ENCODE measurements at regions not wholly inside any gene's neighbourhood (a gene's known extent, or its start where the extent isn't known, plus 50 kb on each side); places are given as distances from the start of the nearest gene placed in this dataset.

DNA sequence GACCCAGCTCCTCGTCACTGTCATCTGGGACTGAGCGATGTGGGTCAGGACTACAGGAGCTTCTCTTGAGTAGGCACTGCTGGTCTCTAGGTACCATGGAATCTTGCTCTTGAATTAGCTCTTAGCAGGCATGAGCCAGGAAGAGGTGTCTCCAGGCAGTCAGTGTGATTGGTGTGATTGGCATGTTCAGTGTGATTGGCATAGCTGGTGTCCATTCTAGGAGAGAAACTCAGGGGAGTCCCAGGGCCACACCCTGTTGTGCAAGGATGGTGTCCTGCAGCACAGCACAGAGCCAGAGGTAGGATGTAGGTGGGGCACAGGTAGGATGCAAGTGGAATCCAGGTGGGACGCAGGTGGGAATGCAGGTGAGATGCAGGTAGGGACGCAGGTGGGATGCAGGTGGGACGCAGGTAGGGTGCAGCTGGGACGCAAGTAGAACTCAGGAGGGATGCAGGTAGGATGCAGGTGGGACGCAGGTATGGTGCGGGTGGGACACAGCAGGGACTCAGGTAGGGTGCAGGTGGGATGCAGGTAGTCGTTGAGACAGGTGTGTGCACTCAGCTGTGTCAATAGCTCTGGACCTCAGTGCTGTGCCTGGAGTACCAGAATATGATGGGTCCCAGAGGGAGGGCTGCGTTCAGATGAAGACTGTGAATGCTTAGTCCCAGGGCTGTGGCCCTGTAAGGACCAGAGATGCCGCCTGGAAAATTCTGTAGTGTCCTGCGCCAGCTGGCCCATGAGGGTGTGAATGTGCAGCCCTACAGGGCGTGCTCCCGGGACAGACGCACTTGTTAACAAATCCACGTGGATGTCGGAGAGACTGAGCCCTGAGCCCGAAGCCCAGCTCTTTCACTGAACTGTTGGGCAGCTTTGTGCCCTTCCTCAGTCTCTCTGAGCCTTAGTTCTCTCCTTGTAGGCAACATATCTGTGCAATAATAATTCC, 248.2 kb upstream of the PITRM1 start:
- Histone ChIP-seq H3K9ac (ENCODE audit: insufficient read length) (no peak overlapping the region), H3K36me3 (ENCODE audit: insufficient read depth, low read length) (no peaks in the 10 kb centered on the region), H3K4me3 (no peak overlapping the region), H3K27ac (no peak overlapping the region), H3K9me3 (ENCODE audit: low read depth, low read length) (no peaks in the 10 kb centered on the region)
- TF ChIP-seq EZH2 (IDR thresholded peaks at IDR 0.05): no peak
- no peak for TF ChIP-seq FOXP2 (optimal IDR thresholded peaks at IDR 0.05; ENCODE audit: control extremely low read depth, extremely low read length, insufficient read depth)
- no peak for TF ChIP-seq POLR2AphosphoS5 (IDR thresholded peaks at IDR 0.05; ENCODE audit: borderline replicate concordance, low read depth, low read length)
- no peak for DNase-seq (ENCODE audit: low read depth, low spot score)

DNA sequence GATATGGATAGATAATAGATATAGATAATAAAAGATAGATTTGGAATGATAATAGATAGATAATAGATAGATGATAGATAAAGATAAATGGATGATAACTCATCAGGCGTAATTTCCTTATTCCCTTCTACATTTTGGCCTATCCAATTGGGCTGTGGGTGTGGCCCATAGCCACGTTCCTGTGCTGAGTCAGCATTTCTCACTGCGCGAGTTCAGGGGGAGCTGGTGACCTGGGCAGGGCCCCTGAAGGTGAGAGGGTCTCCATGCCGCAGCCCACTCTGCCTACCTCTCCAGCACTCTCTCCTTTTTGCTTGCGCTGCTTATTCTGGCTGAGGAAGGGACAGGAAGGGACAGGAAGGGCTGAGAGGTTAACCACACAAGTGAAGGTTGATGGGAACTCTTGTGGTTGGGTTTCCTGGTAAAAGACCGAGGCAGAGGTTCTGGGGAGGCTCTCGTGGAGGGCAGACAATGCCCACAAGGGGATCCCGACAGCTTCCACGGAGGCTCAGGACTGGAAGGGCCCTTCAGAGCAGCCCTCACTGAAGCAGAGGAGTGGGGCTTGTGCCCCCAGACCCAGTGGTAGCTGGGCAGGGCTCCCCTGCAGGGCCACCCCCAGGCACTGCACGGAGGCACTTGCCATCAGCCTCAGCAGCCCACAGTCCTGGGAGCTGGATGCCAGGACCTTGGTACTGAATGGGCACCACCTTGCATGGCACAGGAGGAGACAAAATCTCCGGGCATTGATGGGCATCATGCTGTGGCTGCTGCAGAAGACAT, 247.3 kb upstream of the PITRM1 start:
- no peak overlapping the region for H3K9ac ChIP-seq (ENCODE audit: insufficient read length)
- no peaks in the 10 kb centered on the region for H3K9me3 ChIP-seq (ENCODE audit: low read depth, low read length)
- no peak overlapping the region for H3K4me3 ChIP-seq
- TF ChIP-seq EZH2 (IDR thresholded peaks at IDR 0.05): no peak
- TF ChIP-seq POLR2AphosphoS5 (IDR thresholded peaks at IDR 0.05; ENCODE audit: borderline replicate concordance, low read depth, low read length): no peak
- TF ChIP-seq FOXP2 (optimal IDR thresholded peaks at IDR 0.05; ENCODE audit: control extremely low read depth, extremely low read length, insufficient read depth): no peak
- H3K27ac ChIP-seq: no peak overlapping the region
- DNase-seq (ENCODE audit: low read depth, low spot score): no peak
- no peaks in the 10 kb centered on the region for H3K36me3 ChIP-seq (ENCODE audit: insufficient read depth, low read length)

DNA sequence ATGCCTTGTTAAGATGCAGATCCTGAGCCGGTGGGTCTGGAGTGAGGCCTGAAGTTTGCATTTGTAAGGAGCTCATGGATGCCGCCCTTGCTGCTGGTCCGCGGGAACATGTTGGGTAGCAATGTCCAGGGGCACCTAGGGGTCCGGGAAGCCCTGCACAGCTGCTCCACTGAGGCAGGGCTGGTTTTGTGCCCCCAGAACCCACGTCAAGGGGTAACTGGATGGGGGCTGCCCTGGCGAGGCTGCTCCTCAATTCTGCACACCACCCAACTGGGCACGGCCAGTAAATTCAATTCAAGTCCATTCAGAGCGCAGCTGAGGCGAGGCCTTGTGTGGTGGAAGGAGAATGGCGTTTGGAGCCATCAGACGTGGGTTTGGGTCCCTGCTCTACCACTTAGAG, 246.3 kb upstream of the PITRM1 start:
- no peak for DNase-seq (ENCODE audit: low read depth, low spot score)
- Histone ChIP-seq H3K4me3 (no peak overlapping the region), H3K9ac (ENCODE audit: insufficient read length) (no peak overlapping the region), H3K36me3 (ENCODE audit: insufficient read depth, low read length) (no peaks in the 10 kb centered on the region), H3K27ac (no peak overlapping the region), H3K9me3 (ENCODE audit: low read depth, low read length) (no peaks in the 10 kb centered on the region)
- TF ChIP-seq EZH2 (IDR thresholded peaks at IDR 0.05) (no peak), POLR2AphosphoS5 (IDR thresholded peaks at IDR 0.05; ENCODE audit: borderline replicate concordance, low read depth, low read length) (no peak), FOXP2 (optimal IDR thresholded peaks at IDR 0.05; ENCODE audit: control extremely low read depth, extremely low read length, insufficient read depth) (no peak)

DNA sequence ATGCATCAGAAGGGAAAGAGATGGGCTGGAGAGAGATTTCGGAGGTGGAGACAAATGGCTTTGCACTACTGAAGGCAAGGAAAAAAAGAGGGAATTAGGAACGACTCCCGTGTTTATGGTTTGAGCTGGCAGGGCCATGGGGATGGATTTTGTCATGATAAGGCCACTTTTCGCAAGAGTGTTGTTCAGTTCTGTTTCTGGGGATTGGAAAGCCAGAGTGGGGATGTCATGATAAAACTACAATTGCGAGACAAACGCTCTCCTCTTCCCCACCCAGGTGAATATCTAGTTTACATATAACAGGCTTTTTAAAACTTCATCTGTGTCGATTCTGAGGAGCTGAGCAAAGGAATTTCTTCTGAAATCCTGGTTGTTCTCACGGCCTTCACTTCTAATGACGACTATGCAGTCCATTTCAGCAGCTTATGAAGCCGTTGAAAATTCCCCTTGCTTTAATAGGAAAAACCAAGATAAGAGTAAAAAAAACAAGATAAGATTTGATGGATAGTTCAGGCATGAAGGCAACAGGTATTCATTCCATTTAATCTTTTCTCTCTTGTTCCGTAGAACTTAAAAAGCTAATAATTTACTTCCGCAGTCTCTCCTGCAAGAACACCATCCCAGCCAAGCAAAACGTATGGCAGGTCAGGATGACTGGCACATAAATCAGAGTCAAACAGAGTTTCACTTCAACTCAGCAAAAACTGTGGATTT, 245.6 kb upstream of the PITRM1 start:
- no peak for TF ChIP-seq EZH2 (IDR thresholded peaks at IDR 0.05)
- TF ChIP-seq POLR2AphosphoS5 (IDR thresholded peaks at IDR 0.05; ENCODE audit: borderline replicate concordance, low read depth, low read length): no peak
- TF ChIP-seq FOXP2 (optimal IDR thresholded peaks at IDR 0.05; ENCODE audit: control extremely low read depth, extremely low read length, insufficient read depth): no peak
- Histone ChIP-seq H3K4me3 (no peak overlapping the region), H3K36me3 (ENCODE audit: insufficient read depth, low read length) (no peaks in the 10 kb centered on the region), H3K27ac (no peak overlapping the region), H3K9ac (ENCODE audit: insufficient read length) (no peak overlapping the region), H3K9me3 (ENCODE audit: low read depth, low read length) (no peaks in the 10 kb centered on the region)
- no peak for DNase-seq (ENCODE audit: low read depth, low spot score)

DNA sequence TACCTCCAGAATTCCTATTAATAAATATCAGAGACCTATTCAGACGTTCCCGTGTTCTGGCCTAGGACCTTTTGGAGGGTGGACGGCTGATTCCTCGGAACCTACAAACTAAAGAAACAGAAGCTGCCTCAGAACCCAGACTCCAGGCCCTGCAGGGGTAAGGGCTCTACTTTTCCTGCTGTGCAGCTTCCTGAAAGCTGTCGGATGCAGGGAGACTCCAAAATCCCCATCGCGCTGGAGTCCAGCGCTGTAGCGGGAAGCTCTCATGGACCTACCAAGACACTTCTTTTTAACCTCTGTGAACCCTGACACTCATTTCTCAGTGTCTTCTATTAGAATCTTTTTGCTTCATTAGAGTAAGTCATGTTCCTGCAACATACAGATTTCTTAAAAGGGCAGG, 244.5 kb upstream of the PITRM1 start:
- H3K4me3 ChIP-seq: no peak overlapping the region
- H3K9me3 ChIP-seq (ENCODE audit: low read depth, low read length): no peaks in the 10 kb centered on the region
- no peak for TF ChIP-seq POLR2AphosphoS5 (IDR thresholded peaks at IDR 0.05; ENCODE audit: borderline replicate concordance, low read depth, low read length)
- TF ChIP-seq EZH2 (IDR thresholded peaks at IDR 0.05): no peak
- TF ChIP-seq FOXP2 (optimal IDR thresholded peaks at IDR 0.05; ENCODE audit: control extremely low read depth, extremely low read length, insufficient read depth): no peak
- H3K36me3 ChIP-seq (ENCODE audit: insufficient read depth, low read length): no peaks in the 10 kb centered on the region
- DNase-seq (ENCODE audit: low read depth, low spot score): no peak
- H3K27ac ChIP-seq: no peak overlapping the region
- H3K9ac ChIP-seq (ENCODE audit: insufficient read length): no peak overlapping the region

DNA sequence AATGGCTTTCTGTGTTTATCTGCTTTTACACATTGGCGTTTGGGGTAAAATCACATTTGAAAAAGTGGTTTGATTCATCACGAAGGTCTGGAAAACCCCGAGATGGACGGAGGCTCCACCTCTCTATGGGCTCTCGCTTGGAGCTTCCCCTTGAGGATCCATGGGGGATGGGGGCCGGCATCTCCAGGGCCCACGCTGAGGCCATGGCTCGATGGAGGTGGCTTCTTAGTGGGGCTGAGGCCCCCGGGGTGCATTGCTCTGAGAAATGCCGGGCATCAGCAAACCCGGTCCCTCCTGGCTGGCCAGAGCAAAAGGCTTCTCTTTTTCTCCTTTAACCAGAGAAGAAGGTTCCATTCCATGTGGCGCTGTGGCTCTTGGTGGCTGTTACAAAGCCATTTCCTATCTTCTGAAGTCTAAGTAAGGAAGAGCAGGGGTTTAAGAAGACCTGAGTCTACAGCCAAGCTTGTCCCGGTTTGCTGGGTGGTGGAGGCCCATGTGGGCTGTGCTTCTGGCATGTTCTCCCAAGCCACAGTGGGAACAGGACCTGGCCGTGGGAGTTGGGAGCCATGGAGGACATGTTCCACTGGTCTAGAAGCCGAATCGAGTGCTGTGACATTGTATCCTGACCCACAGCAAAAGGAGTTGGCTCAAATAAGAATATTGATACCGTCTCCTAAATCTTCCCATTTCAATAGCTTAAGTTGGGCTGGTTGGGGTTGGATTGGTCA, 243.5 kb upstream of the PITRM1 start:
- no peak for TF ChIP-seq FOXP2 (optimal IDR thresholded peaks at IDR 0.05; ENCODE audit: control extremely low read depth, extremely low read length, insufficient read depth)
- TF ChIP-seq POLR2AphosphoS5 (IDR thresholded peaks at IDR 0.05; ENCODE audit: borderline replicate concordance, low read depth, low read length): no peak
- no peak for TF ChIP-seq EZH2 (IDR thresholded peaks at IDR 0.05)
- Histone ChIP-seq H3K9me3 (ENCODE audit: low read depth, low read length) (no peaks in the 10 kb centered on the region), H3K27ac (no peak overlapping the region), H3K4me3 (no peak overlapping the region), H3K9ac (ENCODE audit: insufficient read length) (no peak overlapping the region), H3K36me3 (ENCODE audit: insufficient read depth, low read length) (no peaks in the 10 kb centered on the region)
- no peak for DNase-seq (ENCODE audit: low read depth, low spot score)

DNA sequence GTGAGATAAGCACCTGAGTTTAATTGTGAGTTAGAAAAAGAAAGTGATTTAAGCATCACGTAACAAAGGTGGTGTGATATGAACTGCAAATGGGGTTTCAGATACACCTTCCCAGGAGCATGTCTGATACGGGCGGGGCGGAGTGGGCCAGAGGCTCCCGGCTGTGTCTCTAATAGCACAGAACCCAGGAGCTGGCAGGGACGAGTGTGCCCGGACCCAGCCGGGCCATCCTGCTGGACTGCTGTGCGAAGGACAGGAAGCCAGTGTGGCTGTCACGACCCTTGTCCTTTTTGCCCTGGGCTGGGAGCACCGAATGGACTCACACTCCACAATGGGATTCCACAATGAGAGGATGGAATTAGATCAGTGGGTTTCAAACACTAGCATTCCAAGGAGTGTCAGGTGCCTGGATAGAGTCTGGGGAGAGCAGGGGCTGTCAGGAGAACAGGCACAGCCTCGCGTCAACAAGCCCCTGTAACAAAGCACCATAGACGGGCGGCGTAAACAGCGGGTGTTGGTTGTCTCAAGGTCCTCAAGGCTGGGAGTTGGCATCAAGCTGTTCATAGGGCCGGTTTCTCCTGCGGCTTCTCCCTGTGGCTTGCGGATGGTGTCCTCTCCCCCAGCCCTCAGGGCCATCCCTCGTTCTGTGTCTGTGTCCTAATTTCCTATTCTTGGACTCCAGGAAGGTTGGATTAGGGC, 242.6 kb upstream of the PITRM1 start:
- Histone ChIP-seq H3K36me3 (ENCODE audit: insufficient read depth, low read length) (no peaks in the 10 kb centered on the region), H3K9ac (ENCODE audit: insufficient read length) (no peak overlapping the region), H3K27ac (no peak overlapping the region), H3K9me3 (ENCODE audit: low read depth, low read length) (no peaks in the 10 kb centered on the region), H3K4me3 (no peak overlapping the region)
- no peak for DNase-seq (ENCODE audit: low read depth, low spot score)
- TF ChIP-seq EZH2 (IDR thresholded peaks at IDR 0.05) (no peak), POLR2AphosphoS5 (IDR thresholded peaks at IDR 0.05; ENCODE audit: borderline replicate concordance, low read depth, low read length) (no peak), FOXP2 (optimal IDR thresholded peaks at IDR 0.05; ENCODE audit: control extremely low read depth, extremely low read length, insufficient read depth) (no peak)
